ENCODE measurements at regions not wholly inside any gene's neighbourhood (a gene's known extent, or its start where the extent isn't known, plus 50 kb on each side); places are given as distances from the start of the nearest gene placed in this dataset.
"Not testable (repeated sequence)": the region's sequence is repeated elsewhere in the genome, so short reads cannot be mapped to it uniquely, and the experiment has no call there.

DNA sequence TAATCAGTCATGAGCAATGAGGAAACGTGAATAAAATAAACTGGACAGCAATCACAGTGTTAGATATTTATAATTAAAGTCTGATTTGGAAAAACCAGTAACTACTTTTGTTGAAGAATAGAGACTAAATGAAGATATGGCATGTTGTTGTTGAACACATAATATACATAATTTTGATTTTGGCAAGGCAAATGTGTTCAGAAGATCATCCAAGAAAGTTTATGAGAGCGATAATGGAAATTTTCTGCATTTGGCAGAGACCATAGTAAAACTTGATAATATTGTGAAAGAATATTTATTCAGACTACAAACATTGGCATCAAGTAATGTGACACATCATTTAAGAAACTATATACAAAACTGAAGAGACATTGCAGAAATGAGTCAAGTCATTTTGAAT is 620.7 kb downstream of the TMA16 start:
- intact Hi-C loops (cut with DNase I) = no loop called here
- no peaks in the 10 kb centered on the region for H3K27me3 ChIP-seq
- no peak overlapping the region for H3K4me3 ChIP-seq
- no peaks in the 10 kb centered on the region for H3K4me1 ChIP-seq
- H3K36me3 ChIP-seq = no peaks in the 10 kb centered on the region
- no peak overlapping the region for H3K9ac ChIP-seq (ENCODE audit: low read depth in 2 of 2, low read length in 2 of 2)
- DNase-seq = no peak
- H3K9me3 ChIP-seq = no peaks in the 10 kb centered on the region
- no peak for TF ChIP-seq CTCF (IDR thresholded peaks at IDR 0.05)
- no peak overlapping the region for H3K27ac ChIP-seq

- no peaks in the 10 kb centered on the region for H3K4me1 ChIP-seq
- no peak overlapping the region for H3K27ac ChIP-seq
- no peaks in the 10 kb centered on the region for H3K9me3 ChIP-seq
- H3K4me3 ChIP-seq = no peak overlapping the region
- no peak for DNase-seq
- intact Hi-C loops (cut with DNase I) = no loop called here
- TF ChIP-seq CTCF (IDR thresholded peaks at IDR 0.05) = no peak
- no peak overlapping the region for H3K9ac ChIP-seq (ENCODE audit: low read depth in 2 of 2, low read length in 2 of 2)
- H3K27me3 ChIP-seq = no peaks in the 10 kb centered on the region
- H3K36me3 ChIP-seq = no peaks in the 10 kb centered on the region
Observed at GRCh38 chr4:164116286-164116685, 621.8 kb downstream of the TMA16 start.

- DNase-seq = no peak
- Histone ChIP-seq H3K9me3 (no peaks in the 10 kb centered on the region), H3K36me3 (no peaks in the 10 kb centered on the region), H3K27ac (no peak overlapping the region), H3K4me1 (no peaks in the 10 kb centered on the region), H3K27me3 (no peaks in the 10 kb centered on the region), H3K9ac (ENCODE audit: low read depth in 2 of 2, low read length in 2 of 2) (no peak overlapping the region), H3K4me3 (no peak overlapping the region)
- intact Hi-C loops (cut with DNase I) = no loop called here
- no peak for TF ChIP-seq CTCF (IDR thresholded peaks at IDR 0.05)
Observed at GRCh38 chr4:164134388-164134787, 619.5 kb upstream of the SMIM31 start.

- no peaks in the 10 kb centered on the region for H3K36me3 ChIP-seq
- no peak overlapping the region for H3K4me3 ChIP-seq
- H3K27ac ChIP-seq = no peak overlapping the region
- H3K4me1 ChIP-seq = no peaks in the 10 kb centered on the region
- no peak for TF ChIP-seq CTCF (IDR thresholded peaks at IDR 0.05)
- intact Hi-C loops (cut with DNase I) = no loop called here
- no peak overlapping the region for H3K9ac ChIP-seq (ENCODE audit: low read depth in 2 of 2, low read length in 2 of 2)
- H3K9me3 ChIP-seq = no peaks in the 10 kb centered on the region
- no peak for DNase-seq
- no peaks in the 10 kb centered on the region for H3K27me3 ChIP-seq
Observed at GRCh38 chr4:164136180-164136616, 617.7 kb upstream of the SMIM31 start.

- intact Hi-C loops (cut with DNase I) = no loop called here
- Histone ChIP-seq H3K27me3 (no peaks in the 10 kb centered on the region), H3K9me3 (no peaks in the 10 kb centered on the region), H3K27ac (no peak overlapping the region), H3K9ac (ENCODE audit: low read depth in 2 of 2, low read length in 2 of 2) (no peak overlapping the region), H3K4me1 (no peaks in the 10 kb centered on the region), H3K36me3 (no peaks in the 10 kb centered on the region), H3K4me3 (no peak overlapping the region)
- no peak for DNase-seq
- no peak for TF ChIP-seq CTCF (IDR thresholded peaks at IDR 0.05)
Observed at GRCh38 chr4:164138521-164138920, 615.4 kb upstream of the SMIM31 start.

DNA sequence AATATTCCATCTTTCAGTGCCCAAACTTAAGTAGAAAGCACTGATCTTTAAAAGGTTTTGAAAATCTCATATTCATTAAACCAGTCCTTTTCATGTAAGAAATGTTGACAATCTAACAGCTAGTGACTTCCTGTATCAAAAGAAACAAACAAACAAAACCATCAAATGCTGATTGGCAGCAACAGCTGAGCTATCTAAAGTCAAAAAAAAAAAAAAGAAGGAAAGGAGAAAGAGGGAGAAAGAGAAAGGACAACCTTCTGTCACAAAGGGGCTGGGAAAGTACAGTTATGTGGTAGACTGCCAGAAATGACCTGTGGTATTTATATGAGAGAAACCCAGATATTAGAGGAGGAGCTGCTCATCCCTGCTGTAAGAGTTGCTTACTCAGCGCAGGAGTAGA is 614.6 kb upstream of the SMIM31 start:
- no peaks in the 10 kb centered on the region for H3K4me1 ChIP-seq
- DNase-seq = no peak
- no peaks in the 10 kb centered on the region for H3K36me3 ChIP-seq
- H3K9me3 ChIP-seq = no peaks in the 10 kb centered on the region
- no peak for TF ChIP-seq CTCF (IDR thresholded peaks at IDR 0.05)
- intact Hi-C loops (cut with DNase I) = no loop called here
- H3K4me3 ChIP-seq = no peak overlapping the region
- no peak overlapping the region for H3K27ac ChIP-seq
- H3K9ac ChIP-seq (ENCODE audit: low read depth in 2 of 2, low read length in 2 of 2) = no peak overlapping the region
- H3K27me3 ChIP-seq = no peaks in the 10 kb centered on the region

- H3K4me1 ChIP-seq; DNase-seq; H3K27ac ChIP-seq; H3K27me3 ChIP-seq; H3K9ac ChIP-seq (ENCODE audit: low read depth in 2 of 2, low read length in 2 of 2); H3K4me3 ChIP-seq; H3K9me3 ChIP-seq; H3K36me3 ChIP-seq; intact Hi-C loops (cut with DNase I): not testable (repeated sequence)
Observed at GRCh38 chr4:164141755-164142375, 612.1 kb upstream of the SMIM31 start.
